ENCODE measurements at regions not wholly inside any gene's neighbourhood (a gene's known extent, or its start where the extent isn't known, plus 50 kb on each side); places are given as distances from the start of the nearest gene placed in this dataset.
"Not testable (repeated sequence)": the region's sequence is repeated elsewhere in the genome, so short reads cannot be mapped to it uniquely, and the experiment has no call there.

- not testable (repeated sequence) for DNase-seq (ENCODE audit: low read depth)
Measured at GRCh38 chr11:49817705-49818430, 134.3 kb upstream of the OR4C13 start.

- DNase-seq (ENCODE audit: low read depth), result not testable (repeated sequence)
Measured at GRCh38 chr11:49823188-49823587, 129.0 kb upstream of the OR4C13 start.

- DNase-seq (ENCODE audit: low read depth), result not testable (repeated sequence)
Measured at GRCh38 chr11:49850541-49850940, 101.7 kb upstream of the OR4C13 start.

- DNase-seq (ENCODE audit: low read depth), result no peak
Measured at GRCh38 chr11:49851511-49851910, 100.7 kb upstream of the OR4C13 start.

- no peak for DNase-seq (ENCODE audit: low read depth)
Measured at GRCh38 chr11:49851971-49852389, 100.2 kb upstream of the OR4C13 start.

- not testable (repeated sequence) for DNase-seq (ENCODE audit: low read depth)
Measured at GRCh38 chr11:49888875-49889274, 63.3 kb upstream of the OR4C13 start.

GRCh38 chr11:49891910-49892671 lies 60.1 kb upstream of the OR4C13 start:
- DNase-seq (ENCODE audit: low read depth), result not testable (repeated sequence)

- not testable (repeated sequence) for DNase-seq (ENCODE audit: low read depth)
Measured at GRCh38 chr11:49893442-49893841, 58.7 kb upstream of the OR4C13 start.
